Muscle of arm (tissue), 1 donor: ENCODE measurements at regions not wholly inside any gene's neighbourhood (a gene's known extent, or its start where the extent isn't known, plus 50 kb on each side); places are given as distances from the start of the nearest gene placed in this dataset.

Source experiments
- DNase-seq: peaks from one replicate; pipeline ENCODE4 v3.0.0-alpha.2; 2013

DNA sequence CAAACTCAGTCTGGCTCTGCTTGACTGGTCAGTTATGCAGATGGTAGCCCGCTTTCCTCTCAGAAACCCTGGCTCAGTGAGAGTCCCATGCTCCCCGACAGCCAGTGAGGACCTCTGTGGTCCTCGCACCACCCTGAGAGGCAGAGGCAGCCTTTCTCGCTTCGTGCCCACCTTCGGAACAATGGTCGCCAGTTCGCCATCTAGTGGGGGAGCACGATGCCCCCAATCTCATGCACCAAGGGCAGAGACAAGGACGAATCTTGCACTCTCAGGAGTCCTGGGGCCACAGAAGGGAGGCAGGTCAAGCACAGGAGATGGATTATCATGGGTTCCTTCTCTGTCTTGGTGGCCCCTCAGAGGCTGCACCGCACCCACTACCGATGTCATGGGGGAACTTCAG, 75.2 kb downstream of the RHCG start:
- no peak for DNase-seq

DNA sequence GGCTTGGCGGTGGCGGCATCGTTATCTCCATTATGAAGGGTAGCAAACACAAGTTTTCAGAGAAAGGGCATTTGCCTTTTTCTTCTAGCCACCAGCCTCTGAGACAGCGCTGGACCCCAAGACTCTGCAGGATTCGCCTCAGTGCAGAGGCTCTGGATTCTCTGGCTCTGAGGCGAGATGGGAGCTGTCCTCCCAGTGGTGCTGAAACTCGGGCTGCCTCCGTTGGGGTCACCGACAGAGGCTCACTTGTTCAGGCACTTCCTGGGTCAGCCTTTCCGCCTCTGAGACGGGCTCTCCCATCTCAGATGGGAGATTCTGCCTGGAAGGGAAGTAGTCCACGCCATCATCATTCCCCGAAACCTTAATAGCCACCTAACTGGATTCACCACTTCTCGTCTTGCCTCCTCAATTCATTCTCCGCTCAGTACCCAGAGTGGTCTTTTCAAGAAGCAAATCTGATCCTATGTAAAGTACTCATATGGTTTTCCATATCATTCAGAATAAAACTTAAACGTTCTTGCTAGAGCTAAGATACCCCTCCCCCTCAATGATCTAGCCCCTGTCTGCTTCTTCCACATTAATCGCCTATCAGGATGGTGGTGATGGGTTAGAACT, 76.9 kb downstream of the RHCG start:
- peak; percentile 66 for DNase-seq

DNA sequence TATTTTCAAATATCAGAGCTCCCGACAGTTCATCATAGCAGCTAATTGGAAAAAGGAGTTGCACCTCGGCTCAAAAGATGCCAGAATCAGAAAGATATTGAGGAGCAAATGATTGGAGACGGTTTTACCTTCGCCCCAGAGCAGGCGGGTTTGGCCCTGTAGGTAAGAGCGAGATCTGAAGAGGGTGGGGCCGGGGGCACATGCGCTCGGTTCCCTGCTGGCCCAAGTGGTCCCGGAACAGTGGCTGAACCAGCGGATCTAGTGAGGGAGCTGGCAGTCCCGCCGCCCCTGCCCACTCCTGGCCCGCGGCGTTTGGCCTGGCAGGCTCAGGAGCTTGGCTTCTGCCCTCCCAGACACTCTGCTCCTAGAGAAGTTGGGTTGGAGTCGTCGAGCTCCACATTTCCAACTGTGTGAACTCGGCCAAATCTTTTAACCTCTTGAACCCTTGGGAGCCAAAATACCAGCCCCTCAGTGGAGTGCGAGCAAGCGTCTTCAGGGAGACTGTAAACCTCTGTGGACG, 79.1 kb downstream of the RHCG start:
- DNase-seq, result no peak

DNA sequence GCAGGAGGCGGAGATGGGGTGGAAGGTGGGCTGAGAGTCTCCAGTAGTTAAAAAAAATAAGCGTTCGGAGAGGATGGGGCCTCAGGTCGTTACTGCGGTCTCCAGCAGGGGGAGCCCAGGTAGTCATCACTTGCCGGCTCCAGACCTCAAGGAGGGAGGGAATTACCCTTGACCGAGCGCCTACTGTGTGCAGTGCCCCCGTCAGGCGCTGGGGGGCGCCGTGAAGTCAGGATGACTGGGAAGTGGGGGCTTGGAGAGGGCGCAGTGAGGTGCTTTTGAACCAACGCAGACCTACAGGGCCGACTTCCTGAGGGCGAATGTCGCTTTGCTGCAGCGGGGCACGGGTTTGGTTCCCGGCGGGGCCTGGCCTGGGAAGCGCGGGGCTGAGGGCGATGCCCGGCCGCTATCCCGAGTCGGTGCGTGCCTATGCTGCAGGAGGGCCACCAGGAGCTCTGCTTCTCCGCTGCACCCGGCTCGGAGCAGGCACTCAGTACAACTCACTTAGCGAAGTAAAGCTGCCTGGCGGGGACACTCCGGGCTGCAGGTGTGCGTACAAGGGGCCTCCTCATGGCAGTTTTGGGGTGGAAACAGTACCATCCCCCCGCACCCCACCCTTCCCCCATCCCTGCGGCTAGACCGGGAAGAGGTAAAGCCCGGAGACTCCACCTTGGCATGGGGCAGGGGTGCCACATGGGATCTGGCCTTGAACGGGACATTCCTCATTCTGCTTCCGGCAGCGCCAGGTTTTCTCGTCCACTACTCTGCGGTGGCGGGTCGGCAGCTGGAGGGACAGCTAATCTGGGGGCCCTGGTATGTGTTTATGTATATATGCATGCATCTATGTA, 79.8 kb downstream of the RHCG start:
- DNase-seq, result no peak

DNA sequence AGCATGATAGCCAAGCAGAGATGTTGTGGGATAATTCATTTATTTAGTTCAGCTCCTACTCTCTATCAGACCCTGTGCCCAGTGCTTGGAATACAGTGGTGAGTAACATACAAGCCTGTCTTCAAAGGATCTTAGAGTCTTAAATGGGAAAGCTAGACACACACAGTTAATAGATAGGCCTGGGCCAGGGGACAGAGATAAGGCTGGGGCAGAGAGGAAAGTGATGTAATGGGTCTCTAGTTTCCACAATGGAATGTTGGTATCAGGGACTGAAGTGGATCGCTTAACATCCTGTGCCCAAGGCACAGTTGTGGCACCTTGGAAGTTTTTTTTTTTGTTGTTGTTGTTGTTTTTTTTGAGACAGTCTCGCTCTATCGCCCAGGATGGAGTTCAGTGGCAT, 79.9 kb upstream of the POLG start:
- DNase-seq, result no peak

DNA sequence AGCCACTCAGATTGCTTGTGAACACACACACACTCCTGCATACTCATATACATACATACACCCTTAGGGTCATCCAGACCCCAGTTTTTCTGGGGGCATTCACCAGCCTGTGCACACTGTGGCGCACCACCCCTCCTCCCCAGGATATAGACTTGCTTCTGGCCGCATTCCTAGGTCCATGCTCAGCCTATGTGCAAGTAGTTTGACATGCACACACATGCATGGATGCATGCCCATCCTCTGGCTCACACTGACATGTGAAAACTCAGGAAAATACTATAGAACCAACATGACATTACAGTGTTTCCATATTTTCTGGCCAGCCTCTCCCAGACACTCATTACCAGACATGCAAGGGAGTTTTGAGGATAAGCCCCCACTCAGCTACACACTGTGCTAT, 79.3 kb upstream of the POLG start:
- DNase-seq, result no peak

DNA sequence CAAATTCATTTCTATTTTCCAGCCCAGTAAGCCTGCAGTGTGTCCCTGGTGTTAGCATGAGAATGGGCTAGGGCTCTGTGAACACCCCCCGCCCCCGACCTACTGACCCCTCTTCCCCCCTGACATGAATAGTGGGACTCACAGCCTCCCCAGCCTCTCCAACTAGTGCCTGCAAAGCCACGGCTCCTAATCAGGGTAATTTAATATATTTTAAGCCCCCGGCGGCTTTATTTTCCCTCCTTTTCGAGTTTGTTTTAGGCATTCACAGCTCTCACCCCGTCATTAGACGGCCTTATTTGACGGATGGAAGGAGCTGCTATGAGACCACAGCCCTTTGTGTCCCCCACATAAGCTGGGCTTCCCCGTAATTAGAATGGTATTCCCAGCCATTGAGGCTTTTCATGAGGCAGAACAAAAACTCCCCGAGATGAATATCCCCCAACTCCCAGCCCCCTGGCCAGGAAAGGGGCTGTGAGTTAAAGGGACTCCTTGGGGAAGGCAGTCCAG, 78.3 kb upstream of the POLG start:
- no peak for DNase-seq

DNA sequence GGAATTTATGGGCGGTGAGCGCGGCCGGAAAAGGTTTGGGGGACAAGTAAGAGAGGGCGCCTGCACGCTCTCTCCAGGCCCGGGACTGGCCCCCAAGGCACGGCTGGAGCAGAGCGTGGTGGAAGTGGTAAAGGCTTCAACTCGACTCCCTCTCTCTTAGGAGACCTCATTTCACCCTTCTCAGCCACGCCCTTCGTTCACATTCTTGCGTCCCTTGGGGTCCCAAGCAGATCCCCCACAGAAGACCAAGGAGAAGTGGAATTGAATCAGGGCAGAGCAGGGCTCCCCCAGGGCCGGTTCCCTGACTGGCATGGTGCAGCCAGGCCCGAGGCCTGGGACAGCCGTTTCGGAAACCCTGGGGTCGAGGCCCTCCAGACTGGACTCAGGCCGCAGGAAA, 75.4 kb upstream of the POLG start:
- no peak for DNase-seq

DNA sequence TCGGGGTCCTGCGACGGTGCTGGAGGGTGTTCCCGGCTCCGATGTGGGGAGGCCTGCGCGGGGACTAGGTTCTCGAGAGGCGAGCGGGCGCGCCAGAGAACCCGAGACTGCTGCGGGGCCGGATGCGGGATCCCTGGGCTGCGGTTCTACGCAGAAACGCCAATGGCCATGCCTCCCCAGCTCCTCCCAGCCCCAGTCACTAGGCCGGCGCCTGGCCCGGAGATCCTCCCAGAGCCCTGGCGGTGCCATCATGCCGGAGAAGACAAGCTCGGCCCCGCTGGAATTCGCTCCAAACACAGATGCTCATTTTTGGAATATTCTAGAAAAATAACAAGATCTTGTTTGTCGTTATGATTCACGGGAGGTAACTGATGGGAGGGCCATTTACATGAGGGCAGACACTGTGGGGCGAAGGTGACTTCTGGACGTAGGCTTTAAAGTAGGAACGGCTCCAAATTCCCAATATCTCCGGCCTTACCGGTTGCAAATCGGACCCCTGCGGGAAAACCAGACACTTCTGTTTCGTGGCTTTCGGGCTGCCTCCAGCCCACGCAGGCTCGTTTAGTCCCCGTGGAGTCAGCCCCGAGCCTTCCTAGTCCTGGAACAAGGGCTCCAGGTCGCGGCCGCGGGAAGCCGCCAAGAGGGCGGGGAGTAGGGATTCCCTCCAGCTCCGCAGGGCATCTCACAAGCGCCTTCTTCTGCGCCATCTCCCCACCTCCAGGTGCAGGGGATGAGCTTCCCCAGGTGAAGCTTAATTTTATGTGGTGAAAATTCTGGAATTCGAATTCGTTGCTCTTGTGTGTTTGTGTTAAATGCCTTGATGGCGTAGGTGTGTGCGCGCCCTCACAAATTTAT, 74.8 kb upstream of the POLG start:
- DNase-seq, result no peak

DNA sequence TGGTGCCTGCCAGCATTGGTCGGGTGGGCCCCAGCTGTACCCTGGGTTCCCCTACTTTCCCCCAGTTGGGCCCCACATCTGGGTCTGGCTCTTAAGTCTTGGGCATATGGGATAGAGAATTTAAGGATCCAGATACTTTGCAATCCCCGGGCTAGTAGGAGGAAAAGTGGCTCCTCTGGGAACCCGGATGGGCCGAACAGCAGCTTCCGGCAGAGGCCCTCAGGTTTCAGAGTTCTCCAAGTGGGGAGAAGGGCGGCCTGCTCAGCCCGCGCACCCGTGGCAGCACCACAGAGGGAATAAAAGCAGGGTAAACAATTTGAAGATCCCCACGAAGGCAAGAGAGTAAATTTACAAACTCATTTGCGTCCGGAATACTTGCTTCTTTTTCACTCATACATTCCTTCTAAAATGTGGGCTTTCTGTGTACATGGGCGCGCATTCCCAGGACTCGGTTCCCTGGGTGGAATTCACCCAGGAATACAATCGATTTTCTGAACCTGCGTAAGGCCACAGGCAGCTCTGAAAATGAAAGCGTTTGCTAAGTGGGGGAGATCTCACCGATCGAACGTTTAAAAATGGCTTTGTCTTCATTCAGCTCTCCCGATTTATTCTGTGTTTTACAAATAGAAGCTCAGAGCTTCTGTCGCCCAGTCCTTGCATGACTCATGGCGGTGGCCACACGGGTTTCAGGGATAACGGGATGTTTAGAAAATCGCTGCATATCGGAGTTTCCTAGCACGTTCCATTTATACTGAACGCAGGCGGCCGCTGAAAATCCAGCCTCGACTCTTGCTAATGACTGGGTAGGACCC, 74.0 kb upstream of the POLG start:
- no peak for DNase-seq

DNA sequence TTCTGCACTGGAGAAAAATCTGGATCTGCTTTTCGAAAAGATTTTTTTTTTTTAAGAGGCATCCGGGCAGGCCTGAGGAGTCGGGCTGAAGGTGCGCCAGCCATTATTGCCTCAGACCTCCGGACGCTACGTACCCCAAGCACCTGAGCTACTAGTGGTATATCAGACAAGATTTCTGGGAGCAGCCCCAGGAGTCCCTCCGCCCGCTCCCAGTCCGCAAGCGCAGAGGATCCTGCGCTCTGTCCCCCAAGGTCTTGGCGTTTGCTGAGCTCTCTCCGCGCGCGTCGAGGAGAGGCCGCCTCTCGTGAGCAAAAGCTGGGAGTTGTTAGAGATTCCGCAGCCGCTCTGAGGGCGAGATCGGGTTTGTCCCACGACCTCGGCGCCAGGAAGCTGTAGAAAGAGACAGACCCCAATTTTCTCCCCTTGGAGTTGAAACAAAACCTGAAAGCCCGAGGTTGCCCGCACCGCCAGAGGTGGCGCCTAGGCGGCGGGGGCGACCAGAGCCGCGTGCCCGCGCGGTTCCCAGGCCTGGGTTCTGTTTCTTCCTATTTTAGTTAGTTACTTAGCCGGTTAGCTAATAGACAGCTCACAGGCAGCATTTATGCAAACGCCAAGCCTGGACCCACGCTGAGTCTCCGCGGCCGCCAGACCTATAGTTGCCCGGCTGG, 72.5 kb upstream of the POLG start:
- no peak for DNase-seq

DNA sequence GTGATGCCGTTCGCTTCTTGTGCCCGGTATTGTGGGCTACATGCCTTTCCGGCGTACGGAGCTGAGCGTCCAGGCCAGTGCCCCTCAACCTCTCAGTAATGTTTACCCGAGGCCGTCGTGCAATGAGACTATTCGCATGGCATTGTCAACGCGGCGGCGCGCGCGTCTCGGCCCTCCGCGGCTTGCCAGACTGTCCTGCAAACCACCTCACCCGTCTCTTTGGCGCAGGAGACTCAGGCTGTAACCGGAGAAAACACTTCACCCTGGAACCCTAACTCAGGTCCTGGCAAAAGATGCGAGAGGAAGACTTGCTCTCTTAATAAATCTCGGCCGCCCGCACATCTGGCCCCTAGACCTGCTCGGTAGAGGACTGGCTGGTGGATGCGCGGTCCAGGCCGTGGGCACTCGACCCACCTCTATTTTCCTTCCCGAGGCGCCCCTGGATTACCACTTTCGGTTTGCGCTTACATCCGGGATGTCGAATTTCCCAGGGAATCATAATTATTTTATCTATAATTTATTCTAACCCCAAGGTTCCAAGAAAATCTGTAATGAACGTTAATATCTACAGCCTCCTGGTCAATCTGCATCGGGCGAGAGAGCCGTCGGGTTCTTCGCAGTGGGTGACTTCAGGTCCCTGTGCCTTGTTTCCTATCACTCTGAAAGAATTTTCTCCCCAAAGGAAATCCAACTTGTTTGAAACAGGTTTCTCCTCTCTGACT, 71.8 kb upstream of the POLG start:
- DNase-seq, result no peak

DNA sequence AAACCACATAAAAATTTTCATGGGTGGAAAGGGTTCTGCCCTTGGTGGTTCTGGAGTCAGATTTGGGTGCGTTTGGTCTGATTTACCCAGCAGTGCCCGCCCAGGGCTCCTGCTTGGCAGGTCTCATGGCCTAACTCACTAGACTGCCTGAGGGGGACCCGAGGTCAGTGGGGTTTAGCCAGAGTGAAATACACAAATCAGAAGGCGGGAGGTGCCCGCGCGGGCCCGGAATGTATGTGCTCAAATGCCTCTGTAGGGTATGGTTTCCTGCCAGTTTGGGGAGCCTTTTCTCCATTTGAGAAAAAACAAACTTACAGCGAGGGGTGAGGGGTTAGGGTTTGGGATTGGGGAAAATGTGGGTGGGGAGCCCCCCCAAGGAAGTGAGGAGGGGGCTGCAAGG, 70.9 kb upstream of the POLG start:
- DNase-seq, result no peak

DNA sequence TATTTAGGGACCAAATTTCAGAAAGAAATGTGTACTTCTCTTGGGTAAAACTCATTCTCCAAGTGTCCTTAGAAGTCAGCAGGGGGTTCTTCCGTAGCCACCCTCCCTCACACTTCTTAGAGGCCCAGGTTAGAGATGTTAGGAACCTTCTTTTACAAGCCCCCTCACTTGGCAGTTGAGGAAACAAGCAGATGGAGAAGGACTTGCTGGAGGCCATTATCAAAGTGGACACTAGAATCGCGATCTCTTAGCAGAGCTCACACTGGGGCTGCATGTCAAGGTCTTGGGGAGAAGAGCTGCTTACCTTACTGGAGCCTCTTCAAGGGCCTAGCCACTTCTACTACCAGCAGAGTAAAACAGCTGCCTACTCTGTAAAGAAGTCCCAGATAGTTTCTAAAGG, 69.4 kb upstream of the POLG start:
- no peak for DNase-seq

DNA sequence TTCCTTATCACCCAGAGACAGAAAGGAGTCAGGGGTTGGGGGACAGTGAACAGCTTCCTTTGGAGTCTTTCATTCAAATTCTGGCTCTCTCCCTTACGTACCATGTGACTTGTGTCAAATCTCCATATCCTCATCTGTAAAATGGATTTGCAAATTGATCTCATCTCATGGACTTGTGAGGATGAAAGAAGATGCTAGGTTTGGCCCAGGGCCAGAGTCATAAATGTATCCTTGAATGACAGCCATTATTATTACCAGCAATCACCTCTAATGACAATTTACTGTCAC, 67.8 kb upstream of the POLG start:
- no peak for DNase-seq

DNA sequence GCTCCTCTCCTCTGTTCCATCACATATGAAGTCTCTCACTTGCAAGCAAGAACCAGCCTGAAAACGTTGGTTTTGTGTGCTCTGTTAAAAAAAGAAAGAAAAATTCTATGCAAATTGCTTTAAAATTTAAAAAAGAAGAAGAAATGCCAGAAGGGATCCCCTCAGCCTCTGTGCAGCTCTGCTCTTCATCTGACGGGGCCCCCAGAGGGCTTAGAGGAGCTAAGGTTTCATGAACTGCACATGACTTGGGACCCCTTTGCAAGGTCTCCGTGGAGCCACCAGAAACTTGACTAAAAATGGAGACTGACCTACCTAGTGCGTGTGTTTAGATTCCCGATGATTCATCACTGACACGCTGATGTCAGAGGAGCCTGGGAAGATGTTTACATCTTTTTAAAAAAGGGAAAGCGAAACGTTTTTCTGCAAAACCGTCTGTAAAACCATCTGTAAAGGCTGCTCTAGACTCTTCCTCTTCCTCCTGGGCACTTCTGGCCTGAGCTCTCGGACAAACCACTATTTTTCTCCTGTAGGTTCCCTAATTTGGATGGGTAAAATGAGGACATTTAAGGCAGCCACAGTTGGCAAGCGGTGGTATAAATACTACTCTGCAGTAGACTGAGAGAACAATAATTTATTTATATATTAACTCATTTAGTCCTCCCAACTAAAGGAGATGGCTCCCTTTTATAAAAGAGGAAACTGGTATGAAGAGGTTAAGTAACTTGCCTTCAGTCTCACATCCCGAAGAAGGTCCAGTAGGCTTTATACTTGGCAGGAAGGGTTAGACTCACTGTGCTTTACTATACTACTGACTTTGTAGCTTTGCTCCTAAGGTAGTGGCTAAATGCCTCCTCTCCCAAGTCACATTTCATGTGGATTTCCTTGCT, 67.2 kb upstream of the POLG start:
- no peak for DNase-seq

DNA sequence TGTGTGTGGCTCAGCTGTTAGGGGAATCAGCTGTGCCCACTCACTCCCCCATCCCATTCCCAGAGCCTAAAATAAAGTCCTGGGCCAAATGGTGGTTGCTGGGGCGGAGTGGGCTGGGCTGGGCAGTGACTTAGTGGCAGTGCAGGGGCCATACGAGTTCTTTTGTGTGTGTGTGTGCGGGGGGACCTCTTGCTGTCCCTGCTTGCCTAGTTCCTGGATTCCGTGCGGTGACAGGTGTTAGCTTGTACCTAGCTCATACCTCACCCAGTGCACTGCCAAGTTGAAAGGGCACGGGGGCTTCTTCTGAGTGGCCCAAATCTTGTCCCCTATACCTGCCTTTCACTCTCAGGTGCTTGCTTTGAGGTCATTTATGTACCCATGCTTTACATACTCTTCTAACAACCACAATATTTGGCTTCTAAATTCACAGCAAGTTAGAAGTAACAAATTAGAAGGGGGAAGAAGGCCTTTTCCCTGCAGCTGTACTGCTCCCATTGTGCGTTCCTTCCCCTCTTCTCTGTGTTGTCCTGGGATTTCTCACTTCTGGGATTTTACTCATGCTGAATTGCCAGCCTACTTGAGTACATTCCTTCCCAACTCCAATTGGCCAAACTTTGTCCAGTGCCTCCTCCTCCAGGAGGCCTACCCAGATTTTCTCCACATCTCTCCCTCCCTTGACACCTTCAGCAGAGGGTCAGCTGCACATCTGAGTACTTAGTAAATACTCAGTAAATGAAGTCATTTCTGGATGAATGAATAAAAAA, 66.3 kb upstream of the POLG start:
- no peak for DNase-seq

DNA sequence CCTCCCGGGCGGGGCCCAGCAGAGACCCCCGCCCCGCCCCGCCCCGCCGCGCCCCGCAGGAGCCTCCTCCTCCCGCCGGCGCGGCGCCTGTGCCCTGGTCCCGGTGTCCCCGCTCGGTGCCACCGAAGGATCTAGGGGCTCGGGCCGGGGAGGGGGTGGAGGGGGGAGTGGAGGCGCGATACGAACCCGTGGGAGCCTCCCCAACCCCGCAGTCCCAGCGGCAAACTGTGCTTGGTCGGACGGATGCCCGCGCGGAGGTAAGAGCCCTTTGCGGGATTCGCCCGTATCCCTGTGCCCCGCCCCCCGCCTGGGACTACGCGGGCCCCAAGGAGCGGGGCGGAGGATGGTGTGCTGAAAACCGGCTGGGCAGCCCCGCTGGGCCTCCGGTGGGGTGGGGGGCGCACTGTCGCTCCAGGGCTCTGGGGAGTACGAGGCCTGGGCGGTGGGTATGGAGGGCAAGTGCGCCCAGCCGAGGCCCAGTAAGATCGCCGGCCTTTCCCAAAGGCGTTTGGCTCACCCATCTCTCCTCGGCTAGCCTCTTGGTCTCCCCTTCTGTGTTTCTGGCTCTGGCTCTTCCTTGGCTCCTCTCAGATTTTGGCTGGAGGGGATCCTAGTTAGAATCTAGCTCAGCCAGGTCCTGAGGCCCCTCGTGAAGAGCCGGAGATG, 65.6 kb upstream of the POLG start:
- no peak for DNase-seq
